Fibroblast of skin of left biceps (primary cell): ENCODE measurements at regions not wholly inside any gene's neighbourhood (a gene's known extent, or its start where the extent isn't known, plus 50 kb on each side); places are given as distances from the start of the nearest gene placed in this dataset.
"Not testable (repeated sequence)": the region's sequence is repeated elsewhere in the genome, so short reads cannot be mapped to it uniquely, and the experiment has no call there.

Experiments used
- DNase-seq, 2 experiments: peaks; one replicate each; pipeline ENCODE4 v3.0.0-alpha.2; 2013; ENCODE audit warnings: low read depth in 2 of 2

DNA sequence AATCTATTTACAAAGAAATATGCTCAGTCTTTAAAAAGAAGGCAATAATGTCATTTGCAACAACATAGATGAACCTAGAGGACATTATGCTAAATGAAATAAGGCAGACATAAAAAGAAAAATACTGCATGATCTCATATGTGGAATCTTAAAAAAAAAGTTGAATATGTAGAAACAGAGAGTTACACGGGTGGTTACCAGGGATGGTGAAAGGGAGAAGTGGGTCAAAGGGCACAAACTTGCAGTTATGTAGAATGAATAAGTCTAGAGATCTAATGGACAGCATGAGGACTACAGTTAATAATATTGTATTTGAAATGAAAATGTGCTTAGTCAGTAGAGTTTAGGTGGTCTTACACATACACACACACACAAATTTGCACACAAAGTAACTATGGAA lies 88.2 kb upstream of the CCDC71L start:
- no peak for DNase-seq

GRCh38 chr7:106750773-106751172 lies 89.8 kb upstream of the CCDC71L start:
- no peak for DNase-seq

DNA sequence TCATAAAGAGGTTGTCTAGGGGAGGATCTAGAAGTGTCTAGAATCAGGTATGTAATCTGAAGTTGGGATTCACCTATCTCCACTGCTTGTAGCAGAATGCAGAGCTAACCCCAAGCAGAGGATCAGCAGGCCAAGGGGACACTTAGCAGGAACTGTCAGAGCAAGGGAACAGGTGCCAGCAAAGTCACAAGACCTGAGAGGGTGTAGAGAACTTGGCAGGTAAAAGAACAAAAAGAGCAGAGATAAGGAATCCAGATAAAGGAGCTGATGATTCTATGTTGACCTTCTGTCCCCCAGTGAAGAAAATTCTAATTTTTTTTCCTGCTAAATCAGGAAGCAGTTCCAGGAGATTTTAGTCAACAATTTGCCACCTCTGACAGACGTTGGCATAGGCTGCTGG lies 91.4 kb upstream of the CCDC71L start:
- DNase-seq: no peak

- not testable (repeated sequence) for DNase-seq
Measured at GRCh38 chr7:106755024-106755423, 94.1 kb upstream of the CCDC71L start.

DNA sequence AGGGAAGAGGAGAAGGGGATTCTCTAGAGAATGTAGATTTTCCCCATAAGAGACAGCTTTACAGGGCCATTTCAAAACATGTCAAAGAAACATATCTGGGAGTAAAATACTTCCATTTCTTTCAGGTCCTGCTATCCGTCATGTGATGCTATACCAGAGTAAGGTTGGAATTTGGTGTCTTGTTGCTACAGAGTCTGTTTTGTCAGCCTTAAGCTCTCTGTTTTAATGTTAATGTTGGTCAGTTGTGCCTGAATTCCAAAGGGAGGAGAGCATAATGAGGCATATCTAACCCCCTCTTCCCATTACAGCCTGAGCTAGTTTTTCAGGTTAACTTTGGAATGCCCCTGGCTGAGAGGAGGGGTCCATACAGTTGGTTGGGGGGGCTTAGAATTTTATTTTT lies 94.7 kb upstream of the CCDC71L start:
- DNase-seq: no peak

DNA sequence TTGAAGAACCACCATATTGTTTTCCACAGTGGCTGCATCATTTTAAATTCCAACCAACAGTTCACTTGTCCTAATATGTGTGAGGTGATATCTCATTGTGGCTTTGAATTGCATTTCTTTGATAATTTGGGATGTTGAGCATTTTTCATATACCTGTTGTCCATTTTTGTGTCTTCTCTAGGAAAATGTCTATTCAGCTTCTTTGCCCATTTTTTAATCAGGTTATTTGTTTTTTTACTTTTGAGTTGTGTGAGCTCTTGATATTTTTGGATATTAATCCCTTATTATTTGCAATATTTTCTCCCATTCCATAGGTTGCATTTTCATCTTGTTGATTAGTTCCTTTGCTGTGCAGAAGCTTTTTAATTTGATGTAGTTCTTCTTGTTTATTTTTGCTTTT lies 95.1 kb upstream of the CCDC71L start:
- DNase-seq: no peak

GRCh38 chr7:106756884-106757283 lies 95.9 kb upstream of the CCDC71L start:
- DNase-seq: no peak

DNA sequence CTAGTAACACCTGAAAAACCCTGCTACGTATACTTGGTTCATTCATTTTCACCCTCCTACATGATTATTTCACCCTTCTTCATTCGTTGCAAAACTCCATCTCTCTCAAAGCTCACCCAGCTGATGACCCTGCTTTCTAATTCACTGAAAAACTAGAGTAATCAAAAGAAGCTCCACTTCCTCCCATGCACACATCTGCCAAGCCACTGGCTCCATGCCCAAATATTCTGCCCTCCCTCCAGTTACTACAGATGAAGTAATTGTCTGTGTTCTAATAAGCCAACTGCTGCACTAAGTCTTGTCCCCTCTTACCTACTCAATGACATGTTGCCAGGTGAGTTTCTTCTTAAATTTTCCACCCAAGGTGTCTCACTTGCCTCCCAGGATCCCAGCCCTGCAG lies 96.9 kb upstream of the CCDC71L start:
- no peak for DNase-seq

DNA sequence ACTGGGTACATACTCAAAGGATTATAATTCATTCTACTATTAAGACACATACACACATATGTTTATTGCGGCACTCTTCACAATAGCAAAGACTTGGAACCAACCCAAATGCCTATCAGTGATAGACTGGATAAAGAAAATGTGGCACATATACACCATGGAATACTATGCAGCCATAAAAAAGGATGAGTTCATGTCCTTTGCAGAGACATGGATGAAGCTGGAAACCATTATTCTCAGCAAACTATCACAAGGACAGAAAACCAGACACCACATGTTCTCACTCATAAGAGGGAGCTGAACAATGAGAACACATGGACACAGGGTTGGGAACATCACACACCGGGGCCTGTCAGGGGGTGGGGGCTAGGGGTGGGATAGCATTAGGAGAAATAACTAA lies 101.9 kb upstream of the CCDC71L start:
- not testable (repeated sequence) for DNase-seq

DNA sequence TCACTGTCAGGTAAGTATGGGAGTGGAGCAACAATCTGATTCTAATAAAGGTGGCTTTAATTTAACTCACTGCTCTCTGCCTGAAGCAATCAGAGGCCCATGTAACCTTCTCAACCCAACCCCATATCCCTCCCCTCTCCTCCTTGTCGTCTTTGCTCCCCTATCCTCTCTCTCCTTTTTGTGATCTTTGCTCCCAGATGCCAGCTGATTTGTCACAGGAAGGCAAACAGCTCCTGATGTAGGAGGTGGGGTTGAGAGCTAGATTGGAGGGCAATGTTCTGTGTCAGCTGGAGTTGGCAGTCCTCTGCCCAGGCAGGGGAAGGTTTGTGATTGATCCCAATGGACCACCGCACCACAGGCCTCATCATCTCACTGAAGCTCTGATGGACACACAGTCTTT lies 101.4 kb upstream of the PIK3CG start:
- no peak for DNase-seq

DNA sequence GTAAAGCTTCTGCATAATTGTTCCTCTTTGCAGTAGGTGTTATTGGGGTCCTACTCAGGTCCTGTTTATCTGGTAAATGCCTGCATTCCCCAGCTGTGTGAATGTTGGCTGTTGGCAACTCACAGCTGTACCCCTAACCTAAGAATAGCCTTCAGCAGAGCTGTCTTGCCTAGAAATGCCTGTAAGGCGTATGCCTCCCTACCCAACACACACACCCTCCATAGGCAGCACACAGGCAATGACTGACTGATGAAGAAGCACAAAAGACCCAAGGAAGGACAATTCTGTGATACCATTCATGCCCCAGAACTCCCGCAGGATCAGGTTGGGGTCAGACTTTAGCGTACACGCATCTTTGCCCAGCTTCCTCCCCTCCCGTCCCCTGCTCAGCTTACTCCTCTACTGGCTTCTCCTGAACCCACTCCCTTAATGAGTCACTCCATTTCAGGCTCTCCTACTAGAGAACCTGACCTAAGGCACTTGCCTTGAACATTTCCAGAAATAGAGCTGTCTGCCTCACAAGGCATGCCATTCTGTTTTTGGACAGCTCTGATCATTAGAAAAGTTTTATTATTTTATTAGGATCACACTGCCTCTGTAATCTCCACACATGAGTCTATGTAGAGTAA lies 99.2 kb upstream of the PIK3CG start:
- DNase-seq: no peak

DNA sequence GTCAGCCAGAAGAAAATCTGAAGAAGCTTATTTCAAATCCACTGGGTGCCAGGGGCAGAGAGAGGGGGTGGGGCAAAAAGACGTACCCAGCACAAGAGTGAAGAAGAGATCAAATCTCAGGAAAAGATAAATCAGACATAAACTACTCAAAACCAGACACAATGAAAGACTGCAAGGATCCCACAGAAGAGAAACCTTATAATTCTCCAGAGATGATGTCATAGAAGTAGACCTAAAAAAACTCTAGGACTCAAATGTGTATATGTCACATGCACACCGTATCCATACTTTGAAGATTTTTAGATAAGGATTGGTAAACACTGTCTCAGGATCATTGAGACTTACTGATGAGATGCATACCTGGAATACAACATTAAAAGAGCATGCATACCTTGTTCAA lies 98.5 kb upstream of the PIK3CG start:
- no peak for DNase-seq

DNA sequence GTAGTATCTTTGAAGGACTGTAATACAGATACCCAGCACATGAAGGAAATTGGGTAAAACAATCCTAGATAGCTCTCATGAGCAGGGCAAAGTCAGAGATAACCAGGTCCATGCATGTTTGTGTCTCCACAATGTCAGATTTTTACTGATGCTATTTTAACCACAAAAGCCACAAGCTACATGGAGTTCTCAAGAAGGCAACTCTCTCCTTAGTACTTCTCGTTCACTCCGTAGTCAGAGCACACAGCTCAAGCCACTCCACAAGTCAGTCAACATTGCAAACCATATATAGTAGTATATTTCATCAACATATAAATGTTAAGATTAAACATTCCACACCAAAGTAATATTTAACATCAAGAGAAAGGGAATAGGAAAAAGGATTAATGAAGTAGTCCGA lies 98.0 kb upstream of the PIK3CG start:
- peak; percentile 20 to 29 for DNase-seq

GRCh38 chr7:106767498-106768323 lies 97.4 kb upstream of the PIK3CG start:
- no peak for DNase-seq

DNA sequence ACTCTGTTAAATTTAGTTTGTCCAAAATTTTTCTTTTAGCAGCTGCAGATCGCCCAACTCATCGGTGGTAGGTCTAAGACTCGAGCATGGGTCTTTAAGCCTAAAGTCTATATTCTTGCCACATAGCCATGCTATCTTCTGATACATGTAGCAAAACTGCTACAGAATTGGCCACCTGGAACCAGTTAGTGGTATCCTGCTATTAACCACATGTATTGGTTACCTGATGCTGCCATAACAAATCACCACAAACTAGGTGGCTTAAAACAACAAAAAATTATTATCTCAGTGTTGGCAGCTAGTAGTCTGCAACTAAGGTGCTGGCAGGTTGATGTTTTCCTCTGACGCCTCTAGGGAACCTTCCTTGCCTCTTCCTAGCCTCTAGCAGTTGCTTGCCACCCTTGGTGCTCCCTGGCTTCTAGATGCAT lies 96.7 kb upstream of the PIK3CG start:
- peak in 1 of 2 experiments; percentile 15 for DNase-seq

DNA sequence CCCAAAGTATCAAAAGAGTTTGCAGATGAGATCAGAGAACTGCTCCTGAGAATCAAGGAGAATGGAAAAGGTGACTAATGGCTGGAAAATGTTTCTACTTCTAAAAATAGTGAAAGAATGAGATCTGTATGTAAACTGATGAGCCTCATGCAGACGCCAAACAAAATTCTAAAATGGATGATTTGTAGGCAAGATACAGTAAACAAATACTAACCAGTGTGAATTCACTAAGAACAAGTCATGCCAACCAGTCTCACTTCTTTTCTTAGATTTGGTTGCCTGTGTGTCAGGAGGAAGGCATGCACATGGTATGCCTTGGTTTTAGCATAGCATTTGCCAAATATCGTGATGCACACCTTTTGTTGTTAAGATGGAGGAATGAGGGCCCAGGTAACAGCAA lies 94.9 kb upstream of the PIK3CG start:
- DNase-seq: peak; percentile 62 to 71

- DNase-seq: peak in 1 of 2 experiments; percentile 26
Measured at GRCh38 chr7:106772655-106773108, 92.4 kb upstream of the PIK3CG start.

DNA sequence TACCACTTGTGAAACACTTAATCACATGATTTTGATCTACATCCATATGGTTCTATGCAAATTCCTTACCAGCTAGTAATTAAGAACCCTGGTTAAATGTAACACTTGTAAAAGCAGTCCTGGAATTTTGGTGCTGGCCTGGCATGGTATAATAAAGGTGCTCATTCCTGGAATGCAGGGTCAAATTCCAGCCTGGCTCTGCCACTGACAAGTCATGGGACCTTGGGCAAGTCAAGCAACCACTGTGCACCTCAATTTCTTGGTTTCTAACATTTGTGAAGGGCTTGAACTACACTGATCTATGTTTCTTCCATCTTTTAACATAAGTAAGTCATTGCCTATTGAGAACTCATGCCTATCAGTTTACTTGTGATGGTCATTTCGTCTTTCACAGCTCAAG lies 91.9 kb upstream of the PIK3CG start:
- DNase-seq: no peak

DNA sequence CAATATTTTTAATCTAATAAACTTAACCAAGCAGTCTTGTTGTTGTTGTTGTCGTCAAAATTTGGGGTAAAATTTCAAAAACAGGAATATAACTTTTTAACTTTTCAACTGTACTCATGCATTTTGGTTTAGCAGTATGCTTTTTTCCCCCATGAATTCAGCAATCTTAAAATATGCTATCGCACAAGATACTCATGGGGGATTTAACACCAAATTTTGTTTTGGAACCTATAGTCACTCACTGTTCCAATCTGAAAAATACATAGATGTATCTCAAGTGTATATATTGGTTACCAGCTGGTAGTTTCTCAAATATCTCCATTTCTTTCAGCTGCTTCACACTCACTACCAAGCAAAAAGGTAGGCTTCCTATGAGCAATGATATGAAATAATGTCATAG lies 91.4 kb upstream of the PIK3CG start:
- no peak for DNase-seq

- no peak for DNase-seq
Measured at GRCh38 chr7:106774213-106774767, 90.8 kb upstream of the PIK3CG start.

DNA sequence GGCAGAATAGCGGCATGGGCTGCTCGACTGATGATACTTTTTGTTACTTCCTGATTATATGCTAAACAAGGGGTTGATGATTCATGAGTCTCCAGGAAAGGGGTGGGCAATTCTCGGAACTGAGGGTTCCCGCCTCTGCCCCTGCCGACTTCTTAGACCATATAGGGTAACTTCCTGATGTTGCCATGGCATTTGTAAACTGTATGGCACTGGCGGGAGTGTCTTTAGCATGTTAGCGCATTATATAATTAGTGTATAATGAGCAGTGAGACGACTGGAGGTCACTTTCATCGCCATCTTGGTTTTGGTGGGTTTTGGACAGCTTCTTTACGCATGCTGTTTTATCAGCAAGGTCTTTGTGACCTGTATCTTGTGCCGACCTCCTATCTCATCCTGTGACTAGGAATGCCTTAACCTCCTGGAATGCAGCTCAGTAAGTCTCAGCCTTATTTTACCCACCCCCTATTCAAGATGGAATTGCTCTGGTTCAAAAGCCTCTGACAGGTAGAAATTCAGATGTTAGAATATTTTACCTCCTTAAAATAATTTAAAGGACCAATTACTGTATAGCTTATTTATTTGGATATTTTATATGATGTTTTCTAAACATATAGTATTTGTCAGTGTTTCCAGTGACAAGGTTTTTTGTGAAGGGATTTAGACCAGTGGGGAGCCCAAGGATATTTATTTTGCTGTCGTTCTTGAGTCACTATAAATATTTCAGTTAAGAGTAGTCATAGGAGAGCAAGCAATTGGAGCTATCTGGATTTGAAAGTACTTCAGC lies 90.1 kb upstream of the PIK3CG start:
- DNase-seq: no peak

- no peak for DNase-seq
Measured at GRCh38 chr7:106775552-106775936, 89.5 kb upstream of the PIK3CG start.
